Midbrain (tissue), 1 donor: ENCODE measurements at regions not wholly inside any gene's neighbourhood (a gene's known extent, or its start where the extent isn't known, plus 50 kb on each side); places are given as distances from the start of the nearest gene placed in this dataset.

Experiments used
- DNase-seq: peaks from one replicate; lab custom pipeline; 2025; lab: John Stamatoyannopoulos, UW

DNA sequence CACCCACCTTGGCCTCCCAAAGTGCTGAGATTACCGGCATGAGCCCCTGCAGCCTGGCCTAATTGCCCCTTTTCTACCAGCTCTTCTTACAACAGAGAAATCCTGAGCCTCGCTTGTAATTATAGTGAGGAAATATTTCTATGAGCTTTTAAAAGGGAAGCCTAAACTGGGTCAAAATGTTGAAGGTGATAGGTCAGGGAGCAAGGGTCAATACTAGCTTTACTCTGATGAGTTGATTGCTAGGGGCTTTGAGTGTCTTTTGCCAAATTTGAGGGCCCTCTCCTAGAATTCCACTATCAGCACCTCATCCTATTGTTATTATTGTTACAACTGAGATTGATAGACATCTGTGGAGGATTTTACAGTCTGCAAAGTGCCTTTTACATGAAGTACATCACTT is 62.4 kb upstream of the PIAS1 start:
- no peak for DNase-seq

DNA sequence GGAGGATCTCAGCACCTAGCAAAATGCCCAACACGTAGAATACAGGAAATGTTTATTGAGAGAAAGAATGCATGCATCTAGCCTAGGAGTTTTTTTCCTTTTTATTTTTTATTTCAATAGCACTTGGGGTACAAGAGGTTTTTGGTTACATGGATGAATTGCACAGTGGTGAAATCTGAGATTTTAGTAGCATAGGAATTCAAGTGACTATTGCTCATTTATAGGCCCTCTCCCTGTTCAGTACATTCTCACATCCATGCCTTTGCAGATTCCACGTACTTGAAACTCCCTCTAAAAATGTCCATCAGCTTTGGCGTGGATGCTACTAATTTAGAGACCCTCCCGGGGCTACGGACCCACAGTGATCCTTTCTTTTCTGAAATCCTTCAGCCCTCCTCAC is 61.7 kb upstream of the PIAS1 start:
- DNase-seq: no peak

DNA sequence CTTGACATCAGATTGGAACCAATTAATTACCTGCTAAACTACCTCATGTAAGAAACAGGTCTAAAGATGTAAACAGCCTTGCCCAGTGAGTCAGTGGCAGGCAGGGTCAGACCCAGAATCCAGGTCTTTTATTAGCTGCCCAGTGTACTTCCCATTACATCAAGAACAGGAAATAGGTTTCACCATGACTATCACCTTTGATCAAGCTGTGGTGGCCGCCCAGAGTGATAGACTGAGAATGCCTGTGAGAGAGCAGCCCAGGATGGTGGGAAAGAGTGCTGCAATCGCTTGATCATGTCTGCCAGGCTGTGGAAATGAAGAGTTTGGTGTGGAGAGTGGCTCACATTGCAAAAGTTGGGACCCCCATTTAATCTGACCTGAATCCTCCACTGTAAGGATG is 61.3 kb upstream of the PIAS1 start:
- no peak for DNase-seq

DNA sequence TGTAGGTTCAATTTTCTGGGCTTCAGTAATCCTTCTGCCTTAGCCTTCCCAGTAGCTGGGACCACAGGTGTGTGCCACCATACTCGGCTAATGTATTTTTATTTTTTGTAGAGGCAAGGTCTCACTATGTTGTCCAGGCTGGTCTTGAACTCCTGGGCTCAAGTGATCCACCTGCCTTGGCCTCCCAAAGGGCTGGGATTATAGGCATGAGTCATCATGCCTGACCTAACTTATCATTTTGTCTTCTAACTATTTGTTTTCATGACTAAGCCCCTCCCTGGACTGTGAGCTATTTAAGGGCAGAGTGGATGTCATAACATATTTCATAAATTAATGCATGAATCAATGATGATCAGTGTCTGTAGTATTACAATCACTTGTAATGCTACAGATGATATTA is 56.1 kb upstream of the PIAS1 start:
- no peak for DNase-seq

DNA sequence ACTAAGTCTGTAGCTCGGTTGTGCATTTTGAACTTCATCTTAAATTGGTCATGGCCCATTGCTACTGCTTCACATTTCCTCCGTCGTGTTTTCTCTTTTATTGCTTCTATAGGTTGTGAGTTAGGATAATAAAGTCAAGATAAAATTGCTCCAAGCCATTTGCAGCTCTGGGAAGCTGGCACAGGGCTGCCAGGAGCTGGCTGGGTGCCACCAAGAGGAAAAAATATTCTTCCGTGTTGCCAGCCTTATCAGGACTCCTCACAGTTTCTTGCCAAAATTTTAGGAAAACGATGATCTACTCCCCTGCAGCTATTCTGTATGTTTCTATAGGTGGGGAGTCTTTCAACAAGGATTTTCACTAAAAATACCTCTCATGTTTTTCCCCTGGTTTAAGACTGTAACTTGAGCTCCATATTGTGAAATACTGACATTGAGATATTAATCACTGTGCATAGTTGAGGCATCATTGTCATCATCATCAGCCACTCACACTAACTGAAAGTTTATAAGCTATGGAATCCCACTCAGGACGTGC is 55.4 kb upstream of the PIAS1 start:
- no peak for DNase-seq

DNA sequence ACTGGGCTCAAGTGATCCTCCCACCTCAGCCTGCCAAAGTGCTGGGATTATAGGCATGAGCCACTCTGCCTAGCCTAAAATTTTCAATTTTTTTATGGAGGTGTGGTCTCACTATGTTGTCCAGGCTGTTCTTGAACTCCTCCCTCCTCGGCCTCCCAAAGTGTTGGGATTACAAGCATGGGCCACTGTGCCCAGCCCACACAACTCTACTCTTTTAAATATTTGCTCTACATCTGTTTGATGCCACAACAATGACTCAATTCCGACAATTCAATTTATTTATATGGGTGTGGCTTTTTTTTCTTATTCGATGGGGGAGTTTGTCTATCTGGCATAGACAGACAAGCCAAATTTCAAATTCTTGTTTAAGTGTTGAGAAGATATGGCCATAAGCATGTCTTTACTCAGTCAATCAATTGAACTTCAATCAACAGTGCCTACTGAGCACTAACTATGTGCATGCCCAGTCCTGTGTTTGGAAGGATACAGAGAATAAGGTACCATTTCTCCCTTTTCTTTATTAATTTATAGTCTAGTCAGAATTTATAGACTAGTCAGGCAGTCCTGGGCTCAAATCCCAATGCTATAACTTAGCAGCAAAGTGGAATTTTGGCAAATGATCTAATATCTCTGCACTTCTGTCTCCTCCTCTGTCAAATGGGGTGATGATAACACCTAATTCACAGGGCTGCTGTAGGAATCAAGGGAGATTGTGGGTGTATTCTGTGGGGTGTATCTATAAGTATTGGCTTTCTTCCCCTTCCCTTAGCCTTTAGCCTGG is 54.6 kb upstream of the PIAS1 start:
- DNase-seq: no peak

DNA sequence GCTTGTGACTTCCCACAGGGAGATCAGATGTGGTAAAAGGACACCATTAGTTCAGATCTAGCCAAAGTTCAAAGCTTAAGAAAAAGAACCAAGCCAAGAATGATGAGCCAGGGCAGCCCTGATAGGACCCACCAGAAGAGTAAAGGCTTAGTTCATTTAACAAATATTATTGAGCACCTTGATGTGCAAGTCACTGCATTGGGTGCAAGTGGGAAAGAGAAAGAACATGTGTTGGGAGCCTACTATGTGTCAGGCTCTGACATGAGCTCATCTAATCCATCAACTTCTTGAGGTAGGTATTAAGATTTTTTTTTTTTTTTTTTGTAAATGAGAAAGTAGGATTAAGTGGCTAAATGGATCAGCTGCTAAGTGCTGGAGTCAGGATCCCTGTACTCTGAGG is 53.4 kb upstream of the PIAS1 start:
- no peak for DNase-seq

DNA sequence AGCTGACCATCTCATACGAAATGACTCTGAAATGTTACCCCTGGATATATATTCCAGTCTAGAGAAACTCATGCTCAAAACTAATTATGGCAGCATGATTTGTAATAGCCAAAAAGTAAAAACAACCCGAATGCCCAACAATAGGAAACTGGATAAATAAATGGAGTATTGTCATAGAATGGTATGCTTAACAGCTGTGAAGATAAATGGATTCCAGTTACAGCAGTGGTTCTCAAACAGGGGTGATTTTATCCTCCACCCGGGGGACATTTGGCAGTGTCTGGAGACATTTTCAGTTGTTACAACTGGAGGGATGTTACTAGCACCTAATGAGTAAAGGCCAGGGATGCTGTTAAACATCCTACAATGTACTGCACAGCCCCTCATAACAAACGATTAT is 52.3 kb upstream of the PIAS1 start:
- no peak for DNase-seq

DNA sequence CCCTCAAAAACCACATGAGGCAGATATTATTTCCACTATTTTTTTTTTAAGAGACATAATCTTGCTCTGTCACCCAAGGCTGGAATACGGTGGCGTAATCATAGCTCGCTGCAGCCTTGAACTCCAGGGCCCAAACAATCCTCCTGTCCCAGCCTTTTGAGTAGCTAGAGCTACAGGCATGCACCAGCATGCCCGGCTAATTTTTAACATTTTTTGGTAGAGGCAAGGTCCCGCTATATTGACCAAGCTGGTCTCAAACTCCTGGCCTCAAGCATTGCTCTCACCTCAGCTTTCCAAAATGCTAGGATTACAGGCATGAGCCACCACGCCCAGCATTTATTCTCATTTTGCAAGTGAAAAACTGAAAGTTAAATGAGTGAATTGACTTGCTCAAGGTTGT is 50.8 kb upstream of the PIAS1 start:
- DNase-seq: no peak
